ENCODE measurements at regions not wholly inside any gene's neighbourhood (a gene's known extent, or its start where the extent isn't known, plus 50 kb on each side); places are given as distances from the start of the nearest gene placed in this dataset.

GRCh38 chr12:42798811-42799438, 209.4 kb upstream of the PRICKLE1 start:
- DNase-seq (ENCODE audit: low read depth, low spot score), result no peak

DNA sequence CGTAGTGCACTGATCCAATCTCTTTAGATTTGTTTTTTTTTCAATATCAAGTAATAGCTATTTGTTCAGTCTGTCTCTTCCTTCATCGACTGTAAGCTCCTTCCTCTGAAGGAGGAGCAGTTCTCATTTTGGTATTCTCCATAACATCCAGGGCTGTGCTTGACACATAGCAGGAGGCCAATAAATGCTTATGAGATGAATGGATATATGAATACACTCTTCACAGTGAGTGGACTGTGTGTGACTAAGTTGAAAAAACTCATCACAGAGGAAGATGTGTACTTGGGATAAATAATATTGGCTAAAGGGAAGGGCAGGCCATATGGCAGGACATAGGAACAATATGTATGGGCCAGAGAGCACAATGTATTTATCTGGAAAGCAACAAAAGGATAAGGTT, 205.3 kb upstream of the PRICKLE1 start:
- no peak for DNase-seq (ENCODE audit: low read depth, low spot score)

DNA sequence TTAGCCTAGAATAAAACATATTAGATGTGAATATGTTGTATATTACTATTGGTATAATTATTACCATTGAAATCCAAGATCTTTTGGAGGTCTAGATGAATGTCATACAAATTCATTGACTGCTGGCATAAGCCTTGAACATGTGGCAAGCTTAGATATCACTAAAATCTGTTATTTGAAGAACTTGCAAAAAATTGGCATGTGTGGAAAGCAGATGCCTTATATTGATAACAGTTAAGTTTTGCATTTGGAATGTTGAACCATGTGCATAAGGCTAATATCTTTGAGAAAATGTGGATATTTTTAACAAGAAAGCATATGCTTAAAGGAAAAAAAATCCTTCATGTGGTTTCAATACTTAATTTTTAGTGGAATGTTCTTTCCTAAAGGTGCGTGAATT, 203.6 kb upstream of the PRICKLE1 start:
- DNase-seq (ENCODE audit: low read depth, low spot score), result no peak

DNA sequence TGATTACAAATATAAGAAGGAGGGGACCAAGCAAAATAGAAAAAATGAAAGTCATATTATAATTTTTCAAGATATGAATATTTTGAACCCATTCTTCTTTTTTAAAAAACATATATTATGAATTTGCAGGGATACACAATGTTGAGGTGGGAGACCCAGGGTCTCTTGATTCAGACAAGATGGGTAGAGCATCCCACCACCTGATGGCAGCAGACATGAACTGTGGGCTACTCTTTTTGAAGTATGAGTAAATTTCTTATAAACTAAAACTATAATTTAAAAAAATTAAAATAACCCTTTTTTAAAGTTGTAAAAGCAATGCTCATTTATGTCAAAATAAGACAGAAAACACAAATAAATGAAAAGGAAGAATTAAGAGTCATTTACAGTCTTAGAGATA, 202.7 kb upstream of the PRICKLE1 start:
- DNase-seq (ENCODE audit: low read depth, low spot score), result no peak

- DNase-seq (ENCODE audit: low read depth, low spot score), result no peak
Measured at GRCh38 chr12:42791399-42791798, 201.9 kb upstream of the PRICKLE1 start.

- DNase-seq (ENCODE audit: low read depth, low spot score), result no peak
Measured at GRCh38 chr12:42790761-42791151, 201.2 kb upstream of the PRICKLE1 start.

- no peak for DNase-seq (ENCODE audit: low read depth, low spot score)
Measured at GRCh38 chr12:42789808-42790760, 200.5 kb upstream of the PRICKLE1 start.

- no peak for DNase-seq (ENCODE audit: low read depth, low spot score)
Measured at GRCh38 chr12:42786400-42787148, 197.0 kb upstream of the PRICKLE1 start.

- DNase-seq (ENCODE audit: low read depth, low spot score), result no peak
Measured at GRCh38 chr12:42785944-42786343, 196.4 kb upstream of the PRICKLE1 start.

DNA sequence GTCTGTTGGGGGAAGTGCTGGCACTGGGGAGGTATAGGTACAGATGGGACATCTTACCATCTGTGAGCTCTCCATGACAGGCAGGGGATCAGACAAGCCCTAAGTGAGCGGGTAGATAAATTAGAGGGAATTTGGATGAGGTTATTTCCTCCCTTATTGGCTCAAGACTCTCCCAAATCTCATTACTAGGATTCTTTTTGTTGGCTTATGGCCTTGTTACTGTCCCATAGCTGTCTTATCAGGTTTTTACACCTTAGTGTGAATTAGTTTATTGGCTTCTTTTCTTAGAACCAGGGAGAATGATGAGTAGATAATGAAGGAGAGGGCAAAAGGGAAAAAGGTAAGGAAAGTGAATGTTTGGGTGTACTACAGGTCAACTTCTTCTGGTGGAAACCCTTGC, 191.1 kb upstream of the PRICKLE1 start:
- DNase-seq (ENCODE audit: low read depth, low spot score), result no peak

GRCh38 chr12:42779186-42779859, 189.8 kb upstream of the PRICKLE1 start:
- no peak for DNase-seq (ENCODE audit: low read depth, low spot score)

DNA sequence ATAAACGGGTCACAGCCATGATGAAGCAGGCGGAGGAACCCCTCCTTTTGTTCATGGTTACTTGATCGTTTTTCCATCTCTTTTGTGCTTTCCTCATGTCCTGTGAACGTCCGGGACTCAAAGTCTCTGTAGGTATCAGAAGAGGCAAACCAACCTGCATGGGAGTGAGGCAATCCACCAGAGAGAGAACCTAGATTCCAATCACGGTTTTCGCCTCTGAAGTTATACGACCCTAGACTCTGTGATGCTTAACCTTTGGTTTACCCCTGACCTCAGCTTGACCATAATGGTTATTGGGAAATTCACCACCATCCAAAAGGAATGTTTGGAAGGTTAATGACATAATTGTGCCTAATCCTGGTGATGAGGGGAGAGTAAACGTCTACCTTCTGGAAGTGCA, 186.8 kb upstream of the PRICKLE1 start:
- no peak for DNase-seq (ENCODE audit: low read depth, low spot score)

- no peak for DNase-seq (ENCODE audit: low read depth, low spot score)
Measured at GRCh38 chr12:42774238-42774637, 184.7 kb upstream of the PRICKLE1 start.

DNA sequence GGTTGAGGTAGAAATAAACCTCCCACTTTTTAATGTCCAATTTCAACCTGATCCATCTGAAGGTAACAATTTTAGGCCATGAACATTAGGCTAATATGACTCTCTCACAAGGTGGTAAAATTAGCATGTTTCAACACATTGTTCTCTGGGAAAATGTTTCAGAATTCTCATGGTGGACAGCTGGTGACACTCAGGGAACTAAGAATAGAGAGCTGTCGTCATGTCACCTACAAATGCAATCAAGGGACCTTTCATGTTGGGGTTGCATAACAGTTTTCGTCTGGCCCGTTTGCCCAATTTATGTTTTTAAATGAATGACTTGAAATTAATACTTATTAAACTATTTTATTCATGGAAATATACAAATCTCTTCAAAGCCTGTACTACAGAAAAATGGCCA, 180.7 kb upstream of the PRICKLE1 start:
- DNase-seq (ENCODE audit: low read depth, low spot score), result no peak

- DNase-seq (ENCODE audit: low read depth, low spot score), result no peak
Measured at GRCh38 chr12:42769455-42769854, 179.9 kb upstream of the PRICKLE1 start.

DNA sequence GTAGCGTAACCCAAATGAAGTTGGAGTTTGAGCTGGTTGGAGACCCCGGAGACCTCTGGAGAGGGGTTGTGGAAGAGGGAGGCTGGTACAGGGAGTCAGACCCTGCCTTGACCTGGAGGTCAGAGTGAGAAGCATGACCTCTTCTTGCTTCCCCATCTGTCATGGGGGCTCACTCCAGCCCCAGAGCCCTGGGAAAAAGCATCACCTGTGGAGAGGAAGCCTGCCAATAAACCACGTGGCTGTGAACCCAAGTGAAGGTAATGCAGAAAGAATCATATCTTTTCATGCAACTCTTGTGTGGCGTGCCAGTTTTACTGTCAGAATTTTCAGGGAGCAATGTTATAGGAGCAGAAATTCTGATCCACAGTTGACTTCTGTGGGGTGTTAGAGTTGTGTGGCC, 178.5 kb upstream of the PRICKLE1 start:
- DNase-seq (ENCODE audit: low read depth, low spot score), result no peak

GRCh38 chr12:42767326-42767954, 177.9 kb upstream of the PRICKLE1 start:
- no peak for DNase-seq (ENCODE audit: low read depth, low spot score)

- no peak for DNase-seq (ENCODE audit: low read depth, low spot score)
Measured at GRCh38 chr12:42766754-42767153, 177.2 kb upstream of the PRICKLE1 start.

GRCh38 chr12:42766026-42766425, 176.5 kb upstream of the PRICKLE1 start:
- DNase-seq (ENCODE audit: low read depth, low spot score), result no peak

DNA sequence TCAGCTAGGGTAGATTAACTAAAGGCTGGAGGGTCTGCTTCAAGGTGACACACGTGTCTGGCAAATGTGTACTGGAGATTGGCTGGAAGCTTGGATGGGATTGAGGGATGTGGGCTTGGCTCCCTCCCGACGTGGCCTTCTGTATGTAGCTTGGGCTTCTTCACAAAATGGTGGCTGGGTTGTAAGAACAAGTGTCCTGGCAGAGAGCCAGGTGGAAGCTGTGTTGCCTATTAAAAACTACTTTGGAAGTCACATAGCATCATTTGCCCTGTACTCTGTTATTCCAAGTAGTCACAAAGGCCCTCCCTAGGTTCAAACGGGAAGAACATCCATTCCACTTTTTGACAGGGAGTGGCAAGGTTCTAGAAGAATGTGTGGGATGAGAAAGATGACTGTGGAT, 174.1 kb upstream of the PRICKLE1 start:
- no peak for DNase-seq (ENCODE audit: low read depth, low spot score)

DNA sequence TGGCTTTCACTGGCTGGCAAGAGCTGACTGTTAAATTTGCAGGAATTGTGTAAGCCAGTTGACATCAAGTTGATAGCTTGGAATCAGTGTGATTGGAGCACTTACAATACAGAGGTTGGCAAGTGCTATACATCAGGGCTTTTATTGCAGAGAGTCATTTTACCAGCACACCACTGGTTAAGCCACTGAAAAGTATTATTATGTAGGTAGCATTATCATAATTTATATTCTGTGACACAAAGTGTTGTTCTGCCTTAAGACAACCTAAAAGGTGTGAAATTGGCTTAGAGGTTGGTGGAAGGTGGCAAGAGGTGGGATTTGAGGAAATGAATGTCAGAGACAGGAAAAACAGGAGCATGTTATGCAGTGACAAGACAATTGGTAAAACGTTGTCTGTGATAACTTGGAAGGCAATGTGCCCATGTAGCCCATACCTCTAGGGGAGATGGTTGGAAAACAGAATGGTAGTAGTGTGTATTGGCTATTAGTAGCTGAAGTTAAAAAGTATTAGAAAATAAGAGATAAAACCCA, 172.9 kb upstream of the PRICKLE1 start:
- DNase-seq (ENCODE audit: low read depth, low spot score), result no peak

All from brain pericyte (primary cell).